Breast epithelium (tissue), 3 donors: ENCODE measurements at regions not wholly inside any gene's neighbourhood (a gene's known extent, or its start where the extent isn't known, plus 50 kb on each side); places are given as distances from the start of the nearest gene placed in this dataset.

ENCODE experiments used
- CTCF ChIP-seq, 3 donors: fragments of 450-650 bp; IDR thresholded peaks; one replicate each; pipeline ENCODE4 v1.5.1; 2016 to 2017; ENCODE audit warnings: antibody characterized with exemption in 3 of 3, mild to moderate bottlenecking in 3 of 3, moderate library complexity in 3 of 3
- POLR2A ChIP-seq: fragments of 450-650 bp; IDR thresholded peaks from one replicate; pipeline ENCODE4 v1.6.1; 2016; ENCODE audit warnings: antibody characterized with exemption, mild to moderate bottlenecking, moderate library complexity
- POLR2AphosphoS5 ChIP-seq, 3 donors: sonication (generic); formaldehyde crosslinking; IDR thresholded peaks; one replicate each; pipeline ENCODE4 v1.6.1; 2017; ENCODE audit warnings: antibody characterized with exemption in 3 of 3

- TF ChIP-seq CTCF (IDR thresholded peaks at IDR 0.05) (no peak), POLR2AphosphoS5 (IDR thresholded peaks at IDR 0.05) (no peak), POLR2A (no peak)
Observed at GRCh38 chr3:80533553-80533952, 765.8 kb upstream of the ROBO1 start.
